Heart right ventricle (tissue), 16 donors: ENCODE measurements at regions not wholly inside any gene's neighbourhood (a gene's known extent, or its start where the extent isn't known, plus 50 kb on each side); places are given as distances from the start of the nearest gene placed in this dataset.

Experiments used
- ATAC-seq, 8 donors: fragments of 200-7000 bp; cut with Tn5 transposase; one replicate each; pipeline ENCODE4 v1.9.1; 2020; ENCODE audit warnings: mild to moderate bottlenecking in 8 of 8, moderate library complexity in 8 of 8, moderate number of reproducible peaks in 1 of 8
- DNase-seq, 2 donors: peaks; one replicate each; pipeline ENCODE4 v3.0.0-alpha.2; 2020
- H3K27ac ChIP-seq, 10 donors: fragments of 200-600 bp; sonication (generic) in 2 of 10; one replicate each; pipeline versions ENCODE4 v1.5.0 to v1.8.0; 2020 to 2022; ENCODE audit warnings: mild to moderate bottlenecking in 3 of 10
- H3K27me3 ChIP-seq, 7 donors: fragments of 200-600 bp; one replicate each; pipeline ENCODE4 v1.8.0; 2021 to 2022; ENCODE audit warnings: mild to moderate bottlenecking in 2 of 7
- H3K36me3 ChIP-seq, 9 donors: fragments of 200-600 bp; sonication (generic) in 1 of 9; one replicate each; pipeline versions ENCODE4 v1.5.0 to v1.8.0; 2020 to 2022; ENCODE audit warnings: mild to moderate bottlenecking in 2 of 9
- H3K4me1 ChIP-seq, 9 donors: fragments of 200-600 bp; sonication (generic) in 1 of 9; one replicate each; pipeline versions ENCODE4 v1.5.0 to v1.8.0; 2020 to 2022; ENCODE audit warnings: mild to moderate bottlenecking in 4 of 9
- H3K4me3 ChIP-seq, 10 donors: fragments of 200-600 bp; sonication (generic) in 2 of 10; one replicate each; pipeline versions ENCODE4 v1.5.0 to v1.8.0; 2020 to 2022; ENCODE audit warnings: mild to moderate bottlenecking in 7 of 10, moderate library complexity in 2 of 10
- H3K9me3 ChIP-seq, 11 donors: fragments of 200-600 bp in 10 of 11; sonication (generic) in 2 of 11; one replicate each; pipeline versions ENCODE4 v1.5.0 to v1.8.0; 2013 to 2022; ENCODE audit warnings: mild to moderate bottlenecking in 2 of 11, control low read depth in 1 of 11, moderate library complexity in 1 of 11
- WGBS, 2 donors: extraction: QIAGEN DNeasy Blood & Tissue Kit; methylation state at CpG; one replicate each; pipeline ENCODE4 v1.1.7; 2013; ENCODE audit warnings: inconsistent platforms in 1 of 2; 5-methylcytosine and 5-hydroxymethylcytosine counted together
- intact Hi-C, 10 donors: fragments of 100-400 bp; cut with DNase I; formaldehyde crosslinking; loops; one replicate each; pipeline versions ENCODE4 v1.11.1 to v1.14.2; 2022
- TF ChIP-seq, protein P1 (sequence below), 9 donors: fragments of 200-600 bp; sonication (generic) in 2 of 9; IDR thresholded peaks; one replicate each; pipeline versions ENCODE4 v1.5.0 to v1.8.0; 2021 to 2022; ENCODE audit warnings: antibody characterized with exemption in 9 of 9, mild to moderate bottlenecking in 5 of 9, moderate library complexity in 1 of 9
- donor health status: Arrhythmogenic right ventricular cardiomyopathy.
- donor health status: ischemic (EF 13 %, LVEDD 7.1; RV severe dilation, severe dysfunction).
- donor health status: healthy with polysubstance abuse.
- donor health status: DM: no; HTN: yes; CAD: no.
- donor health status: DM: no; HTN: no; CAD: no.
- donor health status: ischemic (EF 25% LVEDD 6.9; RV normal size, moderate dysfunction).
- donor health status: ischemic (EF 25% LVEDD 5.7; RV mildly dilated, moderate dysfunction).
- donor health status: healthy.
- donor health status: DM: yes; HTN: yes; CAD: no.
- donor health status: Ischemic cardiomyopathy.
- donor health status: ischemic (EF 35%, LVEDD 5.7; RV mildly dilated, moderate dysfunction).
- donor health status: nonischemic (EF 11% LVEDD 7.7; RV severe dilation, severe dysfunction).
- donor health status: DM: yes; HTN: yes; CAD: no.
- donor health status: PGD.
- donor health status: ischemic (EF 29% LVEDD 5.4; RV normal size, mild dysfunction).
- donor health status: nonischemic (EF 23%, LVEDD 6.1; RV moderate dilation, normal function).

DNA sequence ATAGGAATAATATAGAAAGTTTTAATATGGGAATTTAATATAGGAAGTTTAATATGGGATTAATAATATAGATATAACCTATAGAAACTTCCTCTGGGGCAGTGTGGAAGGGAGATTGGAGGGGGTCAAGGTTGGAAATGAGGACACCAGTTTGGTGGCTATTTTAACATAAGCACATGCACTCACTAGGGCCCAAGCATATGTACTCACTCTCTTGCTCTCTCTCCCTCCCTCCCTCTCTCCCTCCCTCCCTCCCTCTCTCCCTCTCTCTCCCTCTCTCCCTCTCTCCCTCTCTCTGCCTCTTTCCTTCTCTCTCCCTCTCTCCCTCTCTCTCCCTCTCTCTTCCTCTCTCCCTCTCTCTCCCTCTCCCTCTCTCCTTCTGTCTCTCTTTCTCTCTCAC is 528.1 kb downstream of the NPIPA7 start:
- no peak for DNase-seq
- TF ChIP-seq, protein P1, sequence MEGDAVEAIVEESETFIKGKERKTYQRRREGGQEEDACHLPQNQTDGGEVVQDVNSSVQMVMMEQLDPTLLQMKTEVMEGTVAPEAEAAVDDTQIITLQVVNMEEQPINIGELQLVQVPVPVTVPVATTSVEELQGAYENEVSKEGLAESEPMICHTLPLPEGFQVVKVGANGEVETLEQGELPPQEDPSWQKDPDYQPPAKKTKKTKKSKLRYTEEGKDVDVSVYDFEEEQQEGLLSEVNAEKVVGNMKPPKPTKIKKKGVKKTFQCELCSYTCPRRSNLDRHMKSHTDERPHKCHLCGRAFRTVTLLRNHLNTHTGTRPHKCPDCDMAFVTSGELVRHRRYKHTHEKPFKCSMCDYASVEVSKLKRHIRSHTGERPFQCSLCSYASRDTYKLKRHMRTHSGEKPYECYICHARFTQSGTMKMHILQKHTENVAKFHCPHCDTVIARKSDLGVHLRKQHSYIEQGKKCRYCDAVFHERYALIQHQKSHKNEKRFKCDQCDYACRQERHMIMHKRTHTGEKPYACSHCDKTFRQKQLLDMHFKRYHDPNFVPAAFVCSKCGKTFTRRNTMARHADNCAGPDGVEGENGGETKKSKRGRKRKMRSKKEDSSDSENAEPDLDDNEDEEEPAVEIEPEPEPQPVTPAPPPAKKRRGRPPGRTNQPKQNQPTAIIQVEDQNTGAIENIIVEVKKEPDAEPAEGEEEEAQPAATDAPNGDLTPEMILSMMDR (IDR thresholded peaks at IDR 0.05), result no peak
- Histone ChIP-seq H3K4me3 (no peak overlapping the region), H3K9me3 (peaks cover 0 to 25% (median 2%) of the 10 kb centered on the region in 11 donors), H3K27ac (no peak overlapping the region), H3K36me3 (no peaks in the 10 kb centered on the region), H3K27me3 (peaks cover 0 to 10% (median 0%) of the 10 kb centered on the region in 7 donors), H3K4me1 (no peaks in the 10 kb centered on the region)
- intact Hi-C loops, result no loop called here
- no peak for ATAC-seq

DNA sequence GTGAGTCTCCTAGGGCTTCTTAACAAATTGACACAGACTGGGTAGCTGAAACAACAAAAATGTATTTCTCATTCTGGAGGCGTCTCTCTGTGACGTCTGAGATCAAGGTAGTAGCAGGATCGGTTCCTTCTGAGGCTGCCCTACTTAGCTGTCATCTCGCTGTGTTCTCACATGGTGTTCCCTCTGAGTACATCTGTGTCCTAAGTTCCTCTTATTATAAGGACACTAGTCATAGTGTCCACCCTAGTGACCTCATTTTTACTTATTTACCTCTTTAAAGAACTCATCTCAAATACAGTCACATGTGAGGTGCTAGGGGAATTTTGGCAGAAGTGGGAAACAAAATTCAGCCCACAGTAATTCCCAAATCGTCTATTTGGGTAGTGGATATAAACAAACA is 529.1 kb downstream of the NPIPA7 start:
- Histone ChIP-seq H3K36me3 (no peaks in the 10 kb centered on the region), H3K4me1 (no peaks in the 10 kb centered on the region), H3K27me3 (peaks cover 0 to 10% (median 0%) of the 10 kb centered on the region in 7 donors), H3K9me3 (peaks cover 0 to 15% (median 0%) of the 10 kb centered on the region in 11 donors), H3K27ac (no peak overlapping the region), H3K4me3 (no peak overlapping the region)
- intact Hi-C loops, result no loop called here
- ATAC-seq (no peak), DNase-seq (no peak)
- WGBS, 2 donors, result 50 to 66% methylated on average over 5 of the region's 5 CpGs
- TF ChIP-seq, protein P1 (IDR thresholded peaks at IDR 0.05), result no peak

DNA sequence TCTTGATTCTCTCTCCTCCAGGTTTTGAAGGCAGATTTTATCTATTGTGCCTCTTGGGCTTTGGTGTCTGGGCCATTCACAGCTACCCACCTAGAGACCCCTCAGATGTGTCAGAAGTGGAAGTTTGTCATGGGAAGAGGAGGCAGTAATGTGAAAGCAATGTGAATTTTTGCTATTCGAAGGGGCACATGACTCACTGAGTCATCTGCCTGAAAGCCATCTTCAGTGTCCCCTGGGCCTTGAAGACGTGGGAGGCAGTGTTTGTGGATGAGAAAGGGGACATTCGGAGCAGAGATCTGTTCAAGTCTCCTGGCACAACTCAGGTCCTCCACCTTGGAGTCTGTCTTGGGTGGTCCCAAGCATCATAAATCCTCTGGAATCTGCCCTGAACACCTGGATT is 530.2 kb downstream of the NPIPA7 start:
- intact Hi-C loops, result no loop called here

DNA sequence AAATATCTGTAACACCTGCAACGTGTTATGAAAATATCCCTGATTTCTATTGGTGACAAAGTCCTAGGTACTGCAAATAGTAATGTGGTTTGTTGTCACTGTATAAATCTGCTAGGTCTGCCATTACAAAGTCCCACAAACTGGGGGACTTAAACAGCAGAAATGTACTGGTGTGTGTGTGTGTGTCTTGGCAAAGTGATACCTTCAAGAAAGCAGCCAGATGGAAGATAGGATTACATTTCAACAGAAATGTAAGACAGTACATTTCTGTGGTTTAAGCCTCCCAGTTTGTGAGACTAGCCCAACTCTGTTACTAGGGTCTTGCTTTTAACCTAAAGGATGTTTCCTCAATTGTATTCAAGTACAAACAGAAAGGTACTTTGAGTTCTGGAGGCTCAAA is 531.7 kb downstream of the NPIPA7 start:
- no peaks in the 10 kb centered on the region for H3K36me3 ChIP-seq
- H3K4me3 ChIP-seq, result no peak overlapping the region
- no peak for ATAC-seq
- H3K4me1 ChIP-seq, result no peaks in the 10 kb centered on the region
- DNase-seq, result no peak
- TF ChIP-seq, protein P1 (IDR thresholded peaks at IDR 0.05), result no peak
- no peaks in the 10 kb centered on the region for H3K9me3 ChIP-seq
- H3K27ac ChIP-seq, result no peak overlapping the region
- WGBS, 2 donors, result 78 to 89% methylated on average over 1 of the region's 1 CpG
- H3K27me3 ChIP-seq, result peaks cover 0 to 13% (median 3%) of the 10 kb centered on the region in 7 donors
- intact Hi-C loops, result no loop called here

More for the DNA sequence above, 530.2 kb downstream of the NPIPA7 start:
- TF ChIP-seq, protein P1 (IDR thresholded peaks at IDR 0.05), result no peak
- no peak overlapping the region for H3K4me3 ChIP-seq
- H3K36me3 ChIP-seq, result no peaks in the 10 kb centered on the region
- 68 to 69% methylated on average over 3 of the region's 3 CpGs for WGBS, 2 donors
- DNase-seq, result no peak
- H3K27me3 ChIP-seq, result peaks cover 0 to 10% (median 0%) of the 10 kb centered on the region in 7 donors
- no peak overlapping the region for H3K27ac ChIP-seq
- ATAC-seq, result no peak
- peaks cover 0 to 6% (median 0%) of the 10 kb centered on the region in 11 donors for H3K9me3 ChIP-seq
- H3K4me1 ChIP-seq, result no peaks in the 10 kb centered on the region
